Hematopoietic multipotent progenitor cell (in vitro differentiated cells): ENCODE measurements at regions not wholly inside any gene's neighbourhood (a gene's known extent, or its start where the extent isn't known, plus 50 kb on each side); places are given as distances from the start of the nearest gene placed in this dataset.
A peak's percentile ranks its signal among the peaks of the same experiment; 100 is the strongest.
"Not testable (repeated sequence)": the region's sequence is repeated elsewhere in the genome, so short reads cannot be mapped to it uniquely, and the experiment has no call there.

Source experiments
- DNase-seq, 3 donors: peaks; one replicate each; pipeline ENCODE4 v3.0.0-alpha.2; 2011 to 2015; ENCODE audit warnings: low read depth in 2 of 3, low spot score in 2 of 3

GRCh38 chr6:105681061-105681460 is 278.2 kb upstream of the PREP start:
- no peak for DNase-seq

GRCh38 chr6:105680131-105680530 is 277.2 kb upstream of the PREP start:
- peak in 1 of 3 donors; percentile 15 for DNase-seq

- no peak for DNase-seq
Observed at GRCh38 chr6:105678516-105678915, 275.6 kb upstream of the PREP start.

- DNase-seq: no peak
Observed at GRCh38 chr6:105677671-105678475, 275.0 kb upstream of the PREP start.

GRCh38 chr6:105676857-105677256 is 274.0 kb upstream of the PREP start:
- DNase-seq: no peak

- DNase-seq: no peak
Observed at GRCh38 chr6:105675715-105676397, 273.0 kb upstream of the PREP start.

GRCh38 chr6:105672856-105673538 is 270.1 kb upstream of the PREP start:
- not testable (repeated sequence) for DNase-seq

GRCh38 chr6:105669232-105669631 is 266.4 kb upstream of the PREP start:
- DNase-seq: no peak

- no peak for DNase-seq
Observed at GRCh38 chr6:105667056-105667455, 264.2 kb upstream of the PREP start.

- DNase-seq: no peak
Observed at GRCh38 chr6:105664931-105665330, 262.0 kb upstream of the PREP start.

GRCh38 chr6:105651969-105652368 is 249.1 kb upstream of the PREP start:
- no peak for DNase-seq

GRCh38 chr6:105650347-105650746 is 247.5 kb upstream of the PREP start:
- DNase-seq: no peak

- no peak for DNase-seq
Observed at GRCh38 chr6:105649192-105649591, 246.3 kb upstream of the PREP start.

- no peak for DNase-seq
Observed at GRCh38 chr6:105648276-105648675, 245.4 kb upstream of the PREP start.

- DNase-seq: no peak
Observed at GRCh38 chr6:105646391-105646867, 243.5 kb upstream of the PREP start.

GRCh38 chr6:105645958-105646357 is 243.1 kb upstream of the PREP start:
- no peak for DNase-seq

- no peak for DNase-seq
Observed at GRCh38 chr6:105645156-105645555, 242.3 kb upstream of the PREP start.

GRCh38 chr6:105644691-105645090 is 241.8 kb upstream of the PREP start:
- DNase-seq: no peak

- DNase-seq: no peak
Observed at GRCh38 chr6:105644073-105644489, 241.2 kb upstream of the PREP start.

GRCh38 chr6:105642708-105643107 is 239.8 kb upstream of the PREP start:
- DNase-seq: no peak

- no peak for DNase-seq
Observed at GRCh38 chr6:105641504-105641903, 238.6 kb upstream of the PREP start.
